ENCODE measurements at regions not wholly inside any gene's neighbourhood (a gene's known extent, or its start where the extent isn't known, plus 50 kb on each side); places are given as distances from the start of the nearest gene placed in this dataset.
A peak's percentile ranks its signal among the peaks of the same experiment; 100 is the strongest.
"Not testable (repeated sequence)": the region's sequence is repeated elsewhere in the genome, so short reads cannot be mapped to it uniquely, and the experiment has no call there.

DNA sequence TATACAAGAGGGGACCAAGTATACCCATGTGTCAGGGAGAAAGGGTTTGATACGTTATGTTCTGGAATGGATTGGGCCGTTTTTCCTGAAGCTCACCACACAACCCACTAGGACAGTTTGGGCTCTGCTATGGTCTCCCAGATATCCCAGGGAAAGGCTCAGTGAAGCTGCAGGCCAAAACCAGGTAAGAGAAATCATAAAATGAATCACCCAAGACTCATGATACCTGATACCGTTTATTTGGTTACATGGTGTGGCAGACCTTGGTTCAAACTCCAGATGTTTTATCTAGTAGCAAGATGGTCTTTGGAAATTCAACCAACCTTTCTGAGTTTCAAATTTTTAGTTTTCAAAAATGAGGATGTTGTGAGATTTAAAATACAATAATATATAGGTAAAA is 177.6 kb downstream of the C12orf75 start:
- intact Hi-C loops (cut with DNase I): no loop called here
- no peak for DNase-seq (ENCODE audit: low spot score)

DNA sequence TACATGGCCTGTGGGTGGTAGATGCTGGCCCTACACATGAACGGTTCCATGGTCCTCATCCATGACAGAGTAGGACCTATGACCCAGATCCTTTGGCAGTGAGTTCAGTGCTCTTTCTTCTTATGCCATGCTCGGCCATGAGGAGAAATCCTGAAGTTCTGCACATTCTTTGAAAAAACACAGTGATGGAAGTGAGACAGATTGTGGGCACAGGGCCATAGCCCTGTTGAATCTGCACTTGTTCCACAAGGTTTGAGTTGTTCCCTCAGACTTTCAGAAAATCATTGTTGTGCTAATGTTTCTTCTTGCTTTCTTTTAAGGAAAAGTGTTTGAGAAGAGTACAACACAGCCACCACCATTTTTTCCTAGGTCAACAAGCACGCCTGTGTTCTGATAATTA is 180.0 kb downstream of the C12orf75 start:
- no peak for DNase-seq (ENCODE audit: low spot score)
- intact Hi-C loops (cut with DNase I): no loop called here

DNA sequence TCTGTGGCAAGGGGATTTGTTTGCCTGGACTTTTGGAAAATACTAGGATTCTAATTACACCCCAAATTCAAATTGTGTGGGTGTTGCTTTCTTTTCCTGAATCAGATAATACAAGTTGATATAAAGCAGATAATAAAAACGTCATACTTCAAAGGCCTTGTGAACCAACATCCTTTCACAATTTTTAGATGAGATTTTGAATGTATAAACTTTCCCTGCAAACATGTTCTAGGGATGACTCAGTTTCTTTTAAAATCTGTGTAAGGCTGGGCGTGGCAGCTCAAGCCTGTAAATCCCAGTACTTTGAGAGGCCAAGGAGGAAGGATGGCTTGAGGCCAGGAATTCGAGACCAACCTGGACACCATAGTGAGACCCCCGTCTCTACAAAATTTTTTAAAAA is 182.4 kb downstream of the C12orf75 start:
- DNase-seq (ENCODE audit: low spot score); intact Hi-C loops (cut with DNase I): not testable (repeated sequence)

DNA sequence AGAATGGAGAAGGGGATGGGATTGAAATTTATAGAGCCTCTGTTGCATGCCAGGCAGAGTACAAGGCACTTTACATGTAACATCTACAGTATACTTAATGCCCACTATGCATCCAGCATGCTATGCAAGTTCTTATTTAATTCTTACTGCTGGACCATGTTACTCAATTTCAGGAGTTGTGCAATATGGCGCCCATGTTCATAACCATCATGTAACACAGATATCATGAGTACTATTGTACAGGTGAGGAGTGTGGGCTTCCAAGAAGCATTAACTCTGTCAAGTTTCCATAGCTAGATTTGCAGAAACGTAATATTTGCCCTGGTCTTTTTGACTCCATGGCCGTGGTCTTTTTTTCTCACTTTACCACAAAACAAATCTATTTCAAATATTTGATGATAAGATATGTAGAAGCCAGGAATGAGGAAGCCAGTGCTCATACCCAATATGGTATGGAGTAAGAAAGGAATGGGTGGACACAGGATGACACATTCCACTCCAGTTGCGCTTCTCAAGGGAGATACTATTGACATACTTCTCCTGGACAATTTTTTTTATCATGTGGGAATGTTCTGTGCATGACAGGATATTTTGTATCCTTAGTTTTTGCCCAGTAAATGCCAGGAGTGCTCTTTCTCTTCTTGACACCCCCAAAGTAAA is 191.8 kb downstream of the C12orf75 start:
- no peak for DNase-seq (ENCODE audit: low spot score)
- intact Hi-C loops (cut with DNase I): no loop called here

DNA sequence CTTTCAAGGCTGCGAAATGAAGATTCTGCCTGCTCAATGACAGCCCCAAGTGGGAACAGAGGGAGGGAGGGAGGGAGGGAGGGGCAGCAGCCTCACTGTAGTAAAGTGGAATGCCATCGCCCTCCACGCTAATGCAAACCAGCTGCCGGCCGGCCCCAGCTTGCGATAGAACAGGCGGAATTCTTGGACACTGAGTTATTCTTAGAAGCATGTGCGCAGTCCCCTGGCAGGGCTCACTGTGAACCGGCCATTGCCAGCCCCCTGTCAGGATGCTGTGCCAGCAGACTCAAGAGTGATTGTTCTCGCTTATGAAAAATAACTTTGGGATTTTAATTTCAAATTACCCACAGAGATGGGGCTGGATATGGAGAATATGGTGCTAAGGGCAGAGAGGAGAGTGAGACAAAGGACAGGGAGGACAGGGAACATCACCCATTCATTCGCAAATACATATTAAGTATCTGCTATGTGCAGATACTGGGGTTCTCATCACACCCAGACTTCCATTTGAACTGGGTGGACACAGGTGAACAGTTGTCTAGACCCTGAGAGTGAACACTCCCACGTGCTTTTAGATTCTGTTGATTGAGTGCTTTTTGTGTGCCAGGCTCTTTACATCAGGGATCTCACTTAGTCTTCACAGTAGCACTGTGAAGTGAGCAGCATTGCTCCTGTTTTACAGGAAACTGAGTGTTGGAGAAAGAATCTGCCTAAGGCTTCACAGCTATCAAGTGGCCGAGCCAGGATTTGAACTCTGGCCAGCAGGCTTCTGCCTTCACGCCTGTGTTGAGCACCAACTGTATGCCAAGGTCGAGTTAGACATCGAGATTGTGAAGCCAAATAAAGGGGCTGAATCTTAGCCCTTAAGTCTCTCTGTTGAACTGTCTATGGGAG is 192.9 kb downstream of the C12orf75 start:
- intact Hi-C loops (cut with DNase I): no loop called here
- peak; percentile 94 for DNase-seq (ENCODE audit: low spot score)

DNA sequence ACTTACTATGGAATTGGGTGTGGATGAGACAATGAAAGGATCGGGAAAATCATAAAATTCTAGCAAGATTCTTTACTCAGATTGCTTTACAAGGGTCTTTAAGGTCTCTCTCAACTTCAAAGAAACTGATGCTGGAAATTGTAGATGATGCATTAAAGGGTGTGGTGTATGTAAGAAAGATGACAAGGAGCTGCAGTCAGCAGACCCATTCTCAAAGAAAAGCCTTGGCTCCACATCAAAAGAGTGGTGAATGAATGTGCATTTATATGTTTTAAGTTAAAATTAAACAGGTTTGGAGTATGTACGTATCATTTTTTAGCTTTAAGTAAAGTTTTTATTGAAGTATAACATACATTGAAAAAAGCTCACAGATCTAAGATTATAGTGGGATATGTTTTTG is 194.5 kb downstream of the C12orf75 start:
- no peak for DNase-seq (ENCODE audit: low spot score)
- intact Hi-C loops (cut with DNase I): no loop called here

DNA sequence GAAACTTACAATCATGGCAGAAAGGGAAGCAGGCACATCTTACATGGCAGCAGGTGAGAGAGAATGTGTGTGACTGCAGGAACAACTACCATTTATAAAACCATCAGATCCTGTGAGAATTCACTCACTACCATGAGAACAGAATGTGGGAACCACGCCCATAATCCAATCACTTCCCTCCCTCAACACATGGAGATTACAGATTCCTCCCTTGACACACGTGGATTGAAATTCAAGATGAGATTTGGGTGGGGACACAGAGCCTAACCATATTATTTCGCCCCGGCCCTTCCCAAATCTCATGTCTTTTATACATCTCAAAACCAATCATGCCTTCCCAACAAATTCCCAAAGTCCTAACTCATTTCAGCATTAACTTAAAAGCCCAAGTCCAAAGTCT is 203.6 kb downstream of the C12orf75 start:
- intact Hi-C loops (cut with DNase I): no loop called here
- DNase-seq (ENCODE audit: low spot score): no peak

DNA sequence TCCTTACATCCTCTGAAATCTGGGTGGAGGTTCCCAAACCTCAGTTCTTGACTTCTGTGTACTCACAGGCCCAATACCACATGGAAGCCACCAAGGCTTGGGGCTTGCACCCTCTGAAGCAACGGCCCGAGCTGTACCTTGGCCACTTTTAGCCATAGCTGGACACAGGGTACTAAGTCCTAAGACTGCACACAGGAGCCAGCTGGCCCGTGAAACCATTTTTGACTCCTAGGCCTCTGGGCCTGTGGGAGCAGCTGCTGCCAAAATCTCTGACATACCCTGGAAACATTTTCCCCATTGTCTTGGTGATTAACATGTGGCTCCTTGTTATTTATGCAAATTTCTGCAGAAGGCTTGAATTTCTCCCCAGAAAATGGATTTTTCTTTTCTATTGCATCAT is 204.5 kb downstream of the C12orf75 start:
- intact Hi-C loops (cut with DNase I); DNase-seq (ENCODE audit: low spot score): not testable (repeated sequence)

DNA sequence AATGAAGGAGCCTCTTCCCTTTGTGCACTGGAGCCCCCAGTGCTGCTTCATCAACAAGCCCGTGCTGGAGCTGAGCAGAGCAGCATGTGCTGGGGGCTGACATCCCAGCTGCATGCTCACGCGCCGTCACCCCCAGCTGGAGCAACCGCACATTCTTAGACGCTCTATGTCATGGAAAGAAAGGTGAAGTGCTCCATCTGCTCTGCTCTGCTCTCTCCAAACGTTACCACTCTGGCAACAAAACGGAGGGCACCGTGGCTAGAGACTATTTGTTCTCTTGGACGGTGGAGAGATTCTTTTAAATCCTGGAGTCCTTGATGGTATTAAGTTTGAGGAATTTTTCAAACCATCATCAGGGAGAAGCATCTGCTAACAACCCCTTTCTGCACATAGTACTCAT is 208.4 kb downstream of the C12orf75 start:
- DNase-seq (ENCODE audit: low spot score): no peak
- intact Hi-C loops (cut with DNase I): no loop called here

DNA sequence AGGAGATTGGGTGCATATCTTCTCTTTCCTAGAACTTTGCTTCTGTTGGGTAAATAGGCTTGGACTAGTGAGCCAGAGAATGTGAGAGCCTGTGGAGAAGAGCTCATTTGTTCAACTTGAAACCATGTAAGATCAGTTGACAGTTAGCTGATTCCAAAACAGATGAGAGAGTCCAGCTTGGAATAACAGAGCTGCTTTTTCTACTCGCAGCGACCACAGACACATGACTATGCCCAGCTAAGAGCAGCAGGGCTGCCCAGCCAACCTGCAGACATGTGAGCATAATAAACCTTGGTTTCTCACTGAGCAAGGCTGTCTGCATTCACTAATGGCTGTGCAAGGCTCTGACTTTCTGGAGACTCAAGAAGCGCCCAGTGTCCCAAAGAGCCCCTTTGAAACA is 209.2 kb downstream of the C12orf75 start:
- intact Hi-C loops (cut with DNase I): no loop called here

DNA sequence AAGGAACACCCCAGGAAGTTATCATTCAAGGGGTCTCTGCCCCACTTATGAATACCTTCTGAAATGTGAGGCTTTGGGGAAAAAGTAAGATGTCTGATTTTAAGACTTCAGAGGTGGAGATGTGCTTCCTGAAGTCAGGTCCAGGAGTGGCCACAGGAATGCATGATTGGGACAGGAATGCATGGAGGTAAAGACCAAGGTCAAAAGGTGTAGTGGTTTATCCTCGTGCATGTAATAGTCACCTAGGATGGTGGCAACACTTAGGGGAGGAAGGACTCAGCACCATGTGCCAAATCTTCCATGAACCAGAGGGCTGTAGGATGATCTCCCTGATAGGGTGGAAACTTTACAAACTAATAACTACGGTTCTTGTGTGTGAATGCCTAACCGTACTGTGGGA is 217.3 kb downstream of the C12orf75 start:
- DNase-seq (ENCODE audit: low spot score): no peak
- intact Hi-C loops (cut with DNase I): no loop called here

More for the DNA sequence above, 209.2 kb downstream of the C12orf75 start:
- DNase-seq (ENCODE audit: low spot score): no peak

DNA sequence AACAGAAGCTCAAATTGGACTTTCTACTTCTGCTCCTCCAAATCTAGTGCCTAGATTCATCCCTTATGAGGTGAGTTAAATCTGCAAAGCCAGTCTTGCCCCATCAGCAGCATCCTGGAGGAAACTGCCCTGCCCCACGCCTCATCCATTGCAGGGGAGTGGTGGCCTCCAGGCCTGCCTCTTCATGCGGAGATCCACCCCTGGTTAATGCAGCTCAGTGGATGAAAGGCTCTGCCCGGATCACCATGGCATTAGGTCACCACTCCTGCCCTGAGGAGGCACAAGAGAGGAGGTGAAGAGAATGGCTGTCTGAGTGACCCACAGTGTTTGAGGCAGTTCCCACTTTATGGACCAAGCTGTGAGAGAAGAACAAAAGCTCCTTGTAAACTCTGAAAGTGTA is 218.1 kb downstream of the C12orf75 start:
- intact Hi-C loops (cut with DNase I): no loop called here
- no peak for DNase-seq (ENCODE audit: low spot score)

DNA sequence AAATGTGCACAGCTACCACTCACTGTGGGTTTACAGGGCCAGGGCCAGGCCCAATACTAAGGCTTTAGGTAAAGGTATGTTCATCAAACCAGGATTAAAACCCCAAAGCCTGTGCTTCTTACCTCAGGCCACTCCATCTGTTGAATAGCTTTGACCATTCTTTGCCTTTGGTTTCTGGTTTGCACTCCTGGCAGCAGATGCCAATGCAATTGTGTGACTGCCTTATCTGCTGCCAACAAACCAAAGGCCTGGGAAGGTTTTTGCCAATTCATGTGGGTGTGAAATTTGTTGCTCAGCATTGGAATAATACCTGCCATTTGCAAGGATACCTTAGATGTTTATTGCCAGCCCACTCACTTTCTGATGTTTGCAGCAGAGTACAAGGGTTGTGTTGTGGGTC is 221.6 kb downstream of the C12orf75 start:
- no peak for DNase-seq (ENCODE audit: low spot score)
- intact Hi-C loops (cut with DNase I): no loop called here

DNA sequence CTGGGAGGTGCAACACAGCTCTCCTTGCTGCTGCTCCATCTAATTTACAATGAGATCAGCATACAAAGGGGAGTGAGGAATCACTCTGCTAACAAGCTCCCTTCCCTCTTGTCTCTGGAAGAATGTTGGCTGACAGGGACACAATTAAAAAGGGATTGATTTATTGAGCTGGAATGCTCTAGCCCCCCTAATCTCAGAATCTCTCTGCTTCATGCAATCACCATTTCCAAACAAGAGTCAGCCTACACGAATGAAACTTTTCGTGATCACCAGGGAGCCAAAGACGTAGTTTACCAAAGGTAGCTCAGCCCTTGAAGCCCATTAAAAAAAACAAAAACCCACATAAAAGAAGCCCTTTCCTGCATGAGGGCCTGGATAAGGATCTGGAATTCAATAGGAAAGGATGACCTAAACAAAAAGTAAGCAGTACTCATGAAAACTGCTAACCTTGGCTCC is 223.8 kb downstream of the C12orf75 start:
- DNase-seq (ENCODE audit: low spot score): no peak
- intact Hi-C loops (cut with DNase I): no loop called here

DNA sequence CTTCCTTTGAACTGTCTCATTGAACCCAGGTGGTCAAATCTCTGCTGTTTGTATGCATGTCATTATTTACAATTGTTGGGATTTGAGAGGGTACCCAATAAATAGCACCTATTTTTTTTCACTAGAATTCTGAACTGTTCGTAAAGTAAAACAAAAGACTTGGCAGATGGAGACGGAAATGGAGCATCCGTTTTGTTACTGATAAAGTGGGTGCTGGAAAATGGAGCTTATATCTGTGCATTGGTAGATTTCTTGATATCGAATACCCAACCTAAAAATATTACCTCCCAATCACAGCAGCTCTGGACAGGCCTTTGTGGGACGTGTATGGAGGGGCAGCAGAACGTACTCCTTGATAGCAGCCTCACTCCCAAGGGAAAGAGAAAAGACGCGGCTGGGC is 224.4 kb downstream of the C12orf75 start:
- intact Hi-C loops (cut with DNase I): no loop called here
- DNase-seq (ENCODE audit: low spot score): no peak

DNA sequence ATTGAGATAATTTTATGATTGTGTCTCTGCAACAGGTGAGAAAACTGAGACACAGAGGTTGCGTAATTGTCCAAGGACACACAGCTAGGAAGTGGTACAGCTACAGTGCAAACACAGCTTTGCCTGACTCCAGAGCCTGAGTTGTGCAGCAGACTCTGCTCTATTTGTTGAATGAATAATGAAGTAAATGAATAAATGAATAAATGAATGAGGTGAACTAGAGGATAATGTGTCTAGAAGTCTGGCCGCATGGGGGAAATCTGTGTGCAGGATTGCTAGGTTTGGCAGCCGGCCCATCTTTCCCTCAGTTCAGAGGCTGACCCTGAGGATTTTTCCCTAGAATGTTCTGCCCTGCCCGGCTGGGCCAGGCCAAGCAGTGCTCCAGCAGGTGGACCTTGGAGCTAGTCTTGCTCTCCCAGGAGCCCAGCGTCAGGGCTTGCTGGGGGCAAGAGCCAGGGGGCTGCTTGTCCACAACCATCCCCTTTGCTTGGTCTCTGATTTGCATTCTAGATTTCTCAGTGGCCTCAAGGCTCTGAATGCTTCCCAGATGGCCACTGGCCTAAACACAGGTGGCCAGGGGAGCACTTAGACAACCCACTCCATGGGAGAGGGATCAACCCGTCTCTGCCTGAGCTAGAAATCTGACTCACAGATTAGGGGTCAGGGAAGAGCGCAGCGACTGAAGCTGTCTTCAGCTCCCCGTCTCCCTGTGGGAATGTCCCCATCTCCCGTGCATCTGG is 225.2 kb downstream of the C12orf75 start:
- DNase-seq (ENCODE audit: low spot score): no peak
- intact Hi-C loops (cut with DNase I): no loop called here

DNA sequence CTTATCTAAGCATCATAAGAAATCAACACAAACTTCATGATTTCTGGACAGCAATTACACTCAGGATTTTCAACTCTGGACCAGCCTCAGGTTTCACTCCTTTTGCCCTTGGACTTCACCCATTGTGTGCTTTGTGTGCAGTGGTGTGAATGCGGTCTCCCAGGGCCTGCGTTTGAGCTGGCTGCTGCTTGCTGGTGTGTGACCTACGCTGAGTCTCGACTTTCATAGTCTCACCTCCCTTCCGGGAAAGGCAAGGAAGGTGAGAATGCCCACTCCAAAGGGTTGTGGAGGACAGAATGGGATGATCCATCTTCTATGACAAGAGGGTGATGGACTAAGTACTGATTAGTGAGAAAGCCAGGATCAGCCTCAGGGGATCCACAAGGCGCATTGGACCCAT is 228.8 kb downstream of the C12orf75 start:
- no peak for DNase-seq (ENCODE audit: low spot score)
- intact Hi-C loops (cut with DNase I): no loop called here

DNA sequence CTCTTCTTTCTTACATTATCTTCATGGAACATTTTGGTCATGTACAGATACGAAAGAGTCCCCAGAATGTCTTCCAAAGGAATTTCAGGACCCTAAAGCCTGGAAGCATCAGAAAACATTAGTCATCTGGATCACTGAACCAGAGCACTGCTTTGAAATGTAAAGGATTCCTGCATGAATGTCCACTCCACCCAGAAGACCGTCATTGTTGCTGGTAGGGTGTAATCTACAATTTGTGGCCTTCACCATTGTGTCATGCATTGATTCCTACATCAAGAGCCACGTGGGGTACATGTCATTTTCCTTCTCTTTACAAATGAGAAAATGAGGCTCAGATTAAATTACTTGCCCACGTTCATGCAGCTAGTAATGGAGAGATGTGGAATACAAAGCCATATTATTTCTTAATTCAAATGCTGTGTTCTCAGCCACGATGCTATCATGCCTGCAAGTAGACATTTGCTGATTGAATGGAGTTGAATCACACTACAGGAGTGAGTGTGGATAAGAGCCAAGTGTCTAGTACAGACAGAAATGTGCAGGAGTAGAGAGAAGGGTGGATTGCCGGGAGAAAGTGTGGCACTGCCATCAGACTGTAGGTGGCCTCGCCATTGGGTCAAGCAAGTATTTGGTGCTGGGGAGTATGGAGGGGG is 231.2 kb downstream of the C12orf75 start:
- no peak for DNase-seq (ENCODE audit: low spot score)
- intact Hi-C loops (cut with DNase I): no loop called here

DNA sequence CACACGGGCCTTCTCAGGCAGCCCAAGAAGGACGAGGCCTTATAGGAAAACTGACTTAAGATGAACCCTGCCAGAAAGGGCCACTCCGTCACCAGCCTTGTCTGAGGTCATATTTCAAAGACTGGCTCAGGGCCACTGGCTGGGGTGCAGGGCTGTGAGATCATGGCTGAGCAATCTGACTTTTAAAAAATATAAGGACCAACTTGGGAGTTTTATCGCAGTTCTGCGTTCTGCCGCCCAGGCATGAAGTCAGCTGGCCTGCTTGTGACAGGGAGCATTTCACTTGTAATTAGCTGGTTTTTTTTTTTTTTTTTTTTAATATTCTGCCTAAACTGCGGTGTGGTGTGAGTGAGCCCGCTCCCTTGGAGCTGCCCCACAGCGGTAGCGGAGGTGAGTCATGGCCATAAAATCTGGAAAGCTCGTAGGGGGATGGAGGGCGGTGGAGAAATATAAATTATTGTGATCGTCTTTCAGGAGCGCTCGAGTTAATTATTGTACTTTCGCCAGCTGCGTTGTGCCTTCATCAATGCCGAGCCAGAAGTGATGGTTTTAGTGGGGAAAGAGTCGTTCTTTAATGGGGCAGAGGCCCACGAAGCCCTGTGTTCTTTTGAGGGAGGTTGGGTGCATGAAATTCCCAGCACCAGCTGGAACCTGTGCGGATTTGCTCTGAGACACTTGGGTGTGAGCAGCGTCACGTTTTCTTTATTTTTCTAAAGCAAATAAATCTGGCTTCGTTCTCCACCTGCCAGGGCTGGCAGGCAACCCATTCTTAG is 231.9 kb downstream of the C12orf75 start:
- intact Hi-C loops (cut with DNase I): no loop called here
- peak; percentile 90 for DNase-seq (ENCODE audit: low spot score)

Measured in posterior vena cava (tissue), 2 donors.